GM12875 (cell line): ENCODE measurements at regions not wholly inside any gene's neighbourhood (a gene's known extent, or its start where the extent isn't known, plus 50 kb on each side); places are given as distances from the start of the nearest gene placed in this dataset.
"Not testable (repeated sequence)": the region's sequence is repeated elsewhere in the genome, so short reads cannot be mapped to it uniquely, and the experiment has no call there.

Experiments used
- H3K4me3 ChIP-seq: one replicate; pipeline ENCODE4 v1.5.1; 2011; ENCODE audit warnings: low read depth, low read length, control low read depth
- TF ChIP-seq, protein P1 (sequence below): IDR thresholded peaks from 2 replicates; pipeline ENCODE4 v1.5.1; 2011; ENCODE audit warnings: low read depth, mild to moderate bottlenecking, control low read depth, inconsistent platforms, low read length, moderate library complexity, borderline replicate concordance; ENCODE audit not compliant: insufficient read depth

DNA sequence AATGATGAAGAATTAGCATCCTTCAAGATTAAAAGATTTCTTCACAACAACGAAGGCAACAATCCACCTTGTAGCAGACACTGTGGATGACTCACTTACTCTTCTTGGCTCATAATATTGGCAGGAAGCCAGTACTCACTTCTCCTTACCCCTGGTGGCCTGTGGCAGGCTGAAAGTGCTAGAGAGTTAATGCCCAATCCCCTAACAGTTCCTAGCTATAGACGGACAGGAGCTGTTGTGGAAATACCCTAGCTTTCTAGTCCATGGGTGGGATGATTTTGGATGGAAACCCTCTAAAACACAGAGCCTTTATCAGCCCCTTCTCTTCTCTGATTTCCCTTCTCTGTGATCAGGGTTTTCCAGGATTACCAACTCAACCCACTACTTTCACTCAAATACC lies 128.6 kb upstream of the NYAP2 start:
- TF ChIP-seq, protein P1, sequence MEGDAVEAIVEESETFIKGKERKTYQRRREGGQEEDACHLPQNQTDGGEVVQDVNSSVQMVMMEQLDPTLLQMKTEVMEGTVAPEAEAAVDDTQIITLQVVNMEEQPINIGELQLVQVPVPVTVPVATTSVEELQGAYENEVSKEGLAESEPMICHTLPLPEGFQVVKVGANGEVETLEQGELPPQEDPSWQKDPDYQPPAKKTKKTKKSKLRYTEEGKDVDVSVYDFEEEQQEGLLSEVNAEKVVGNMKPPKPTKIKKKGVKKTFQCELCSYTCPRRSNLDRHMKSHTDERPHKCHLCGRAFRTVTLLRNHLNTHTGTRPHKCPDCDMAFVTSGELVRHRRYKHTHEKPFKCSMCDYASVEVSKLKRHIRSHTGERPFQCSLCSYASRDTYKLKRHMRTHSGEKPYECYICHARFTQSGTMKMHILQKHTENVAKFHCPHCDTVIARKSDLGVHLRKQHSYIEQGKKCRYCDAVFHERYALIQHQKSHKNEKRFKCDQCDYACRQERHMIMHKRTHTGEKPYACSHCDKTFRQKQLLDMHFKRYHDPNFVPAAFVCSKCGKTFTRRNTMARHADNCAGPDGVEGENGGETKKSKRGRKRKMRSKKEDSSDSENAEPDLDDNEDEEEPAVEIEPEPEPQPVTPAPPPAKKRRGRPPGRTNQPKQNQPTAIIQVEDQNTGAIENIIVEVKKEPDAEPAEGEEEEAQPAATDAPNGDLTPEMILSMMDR: 0 out of 2 replicates have a peak, but pooled peaks have one; percentile 2
- no peak overlapping the region for H3K4me3 ChIP-seq

- TF ChIP-seq, protein P1: no peak
Measured at GRCh38 chr2:225270053-225270452, 129.5 kb upstream of the NYAP2 start.

GRCh38 chr2:225254363-225254762 lies 145.1 kb upstream of the NYAP2 start:
- H3K4me3 ChIP-seq: no peak overlapping the region
- TF ChIP-seq, protein P1: no peak

More at GRCh38 chr2:225270053-225270452, 129.5 kb upstream of the NYAP2 start:
- no peak overlapping the region for H3K4me3 ChIP-seq

DNA sequence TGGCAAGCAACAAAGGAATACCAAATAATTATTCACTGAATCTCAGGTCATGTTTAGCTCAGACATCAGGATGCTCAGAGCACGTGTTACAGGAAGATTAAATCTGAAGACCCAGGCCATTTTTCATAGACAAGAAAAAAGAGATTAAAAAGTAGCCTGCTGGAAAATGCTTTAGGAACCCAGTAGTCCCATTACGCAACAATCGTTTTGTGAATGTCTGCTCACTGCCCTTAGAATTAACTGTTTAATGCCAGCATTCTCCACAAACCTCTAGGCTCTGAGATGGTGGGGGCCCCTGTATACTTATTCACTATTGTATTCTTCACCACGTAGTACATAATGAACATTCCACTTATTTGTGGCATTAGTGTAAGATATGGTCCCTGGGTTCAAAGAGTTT lies 154.6 kb upstream of the NYAP2 start:
- no peak overlapping the region for H3K4me3 ChIP-seq
- TF ChIP-seq, protein P1: no peak

- TF ChIP-seq, protein P1: no peak
- H3K4me3 ChIP-seq: no peak overlapping the region
Measured at GRCh38 chr2:225236769-225237323, 162.7 kb upstream of the NYAP2 start.

DNA sequence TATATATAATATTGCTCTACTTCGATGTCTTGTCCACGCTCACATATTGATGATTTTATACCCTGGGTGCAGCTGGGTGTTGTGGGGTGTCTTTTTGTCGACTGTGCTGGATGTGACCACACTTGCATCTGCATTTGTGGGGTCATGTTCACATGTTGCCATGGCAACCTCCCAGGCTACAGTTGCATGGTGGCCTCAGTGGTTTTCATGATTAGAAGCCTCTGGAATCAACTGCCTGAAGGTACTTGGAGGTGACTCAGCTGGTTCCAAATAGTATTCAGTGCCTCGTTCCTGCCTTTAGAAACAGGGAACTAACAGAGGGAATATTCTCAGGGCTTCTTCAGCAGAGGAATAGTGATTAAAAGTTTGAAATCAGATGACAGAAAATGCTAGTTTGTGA lies 166.3 kb upstream of the NYAP2 start:
- TF ChIP-seq, protein P1: no peak
- H3K4me3 ChIP-seq: no peak overlapping the region

- TF ChIP-seq, protein P1: no peak
- no peak overlapping the region for H3K4me3 ChIP-seq
Measured at GRCh38 chr2:225231900-225232299, 167.6 kb upstream of the NYAP2 start.

DNA sequence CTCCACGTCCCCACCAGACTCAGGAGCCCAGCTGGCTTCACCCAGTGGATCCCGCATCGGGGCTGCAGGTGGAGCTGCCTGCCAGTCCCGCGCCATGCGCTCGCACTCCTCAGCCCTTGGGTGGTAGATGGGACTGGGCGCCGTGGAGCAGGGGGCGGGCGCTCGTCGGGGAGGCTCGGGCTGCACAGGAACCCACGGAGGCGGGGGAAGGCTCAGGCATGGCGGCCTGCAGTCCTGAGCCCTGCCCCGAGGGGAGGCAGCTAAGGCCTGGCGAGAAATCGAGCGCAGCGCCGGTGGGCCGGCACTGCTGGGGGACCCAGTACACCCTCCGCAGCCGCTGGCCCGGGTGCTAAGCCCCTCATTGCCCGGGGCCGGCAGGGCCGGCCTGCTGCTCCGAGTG lies 170.2 kb upstream of the NYAP2 start:
- H3K4me3 ChIP-seq: not testable (repeated sequence)
